ENCODE measurements at regions not wholly inside any gene's neighbourhood (a gene's known extent, or its start where the extent isn't known, plus 50 kb on each side); places are given as distances from the start of the nearest gene placed in this dataset.

DNA sequence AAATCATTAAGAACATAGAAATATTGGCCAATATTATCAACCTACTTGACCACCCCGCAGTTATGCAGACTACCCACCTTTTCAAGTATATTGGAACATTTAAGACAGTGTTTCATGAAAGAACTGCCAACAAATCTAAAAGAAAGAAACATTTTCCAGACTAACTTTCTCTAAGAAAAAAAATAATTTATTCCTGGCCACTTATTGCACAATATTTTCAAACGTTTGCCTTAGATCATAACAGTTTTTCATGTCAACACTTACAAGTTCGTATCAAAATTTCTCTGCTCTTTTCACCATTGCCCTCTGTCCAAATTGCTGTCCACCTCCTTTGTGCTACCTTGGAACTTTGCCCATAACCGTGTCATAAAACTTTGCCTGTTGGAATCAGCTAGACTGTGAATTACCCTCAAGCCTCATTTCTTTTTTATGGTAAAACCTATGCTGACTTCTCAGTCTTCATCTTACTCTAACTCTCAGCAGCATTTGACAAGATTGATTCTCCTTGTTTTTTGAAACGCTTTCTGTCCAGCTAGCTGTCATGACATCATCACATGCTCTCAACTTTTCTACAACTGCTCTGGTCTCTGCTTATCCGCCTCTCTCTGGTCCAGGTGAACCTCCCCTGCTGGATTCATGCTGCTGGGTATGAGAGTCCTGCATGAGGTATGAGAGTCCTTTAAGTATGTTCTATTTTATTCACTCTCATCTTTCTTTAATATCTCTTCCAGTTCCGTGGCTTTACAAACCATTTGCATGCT lies 92.8 kb upstream of the CHRM3 start:
- CTCF ChIA-PET: no interaction called here
- DNase-seq (no peak), ATAC-seq (ENCODE audit: low read depth) (no peak)
- TF ChIP-seq EZH2 (IDR thresholded peaks at IDR 0.05; ENCODE audit: borderline replicate concordance, insufficient read depth, low read depth, low read length, poor library complexity, severe bottlenecking): no peak
- TF ChIP-seq, protein P1, sequence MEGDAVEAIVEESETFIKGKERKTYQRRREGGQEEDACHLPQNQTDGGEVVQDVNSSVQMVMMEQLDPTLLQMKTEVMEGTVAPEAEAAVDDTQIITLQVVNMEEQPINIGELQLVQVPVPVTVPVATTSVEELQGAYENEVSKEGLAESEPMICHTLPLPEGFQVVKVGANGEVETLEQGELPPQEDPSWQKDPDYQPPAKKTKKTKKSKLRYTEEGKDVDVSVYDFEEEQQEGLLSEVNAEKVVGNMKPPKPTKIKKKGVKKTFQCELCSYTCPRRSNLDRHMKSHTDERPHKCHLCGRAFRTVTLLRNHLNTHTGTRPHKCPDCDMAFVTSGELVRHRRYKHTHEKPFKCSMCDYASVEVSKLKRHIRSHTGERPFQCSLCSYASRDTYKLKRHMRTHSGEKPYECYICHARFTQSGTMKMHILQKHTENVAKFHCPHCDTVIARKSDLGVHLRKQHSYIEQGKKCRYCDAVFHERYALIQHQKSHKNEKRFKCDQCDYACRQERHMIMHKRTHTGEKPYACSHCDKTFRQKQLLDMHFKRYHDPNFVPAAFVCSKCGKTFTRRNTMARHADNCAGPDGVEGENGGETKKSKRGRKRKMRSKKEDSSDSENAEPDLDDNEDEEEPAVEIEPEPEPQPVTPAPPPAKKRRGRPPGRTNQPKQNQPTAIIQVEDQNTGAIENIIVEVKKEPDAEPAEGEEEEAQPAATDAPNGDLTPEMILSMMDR (IDR thresholded peaks at IDR 0.05): no peak
- Histone ChIP-seq H3K9ac (ENCODE audit: low read length) (no peak overlapping the region), H4K20me1 (ENCODE audit: control insufficient read depth, insufficient read depth, low read length, poor library complexity, severe bottlenecking) (no peaks in the 10 kb centered on the region), H3K4me2 (replicated peaks; ENCODE audit: low read depth, low read length, poor library complexity, severe bottlenecking) (no peak overlapping the region), H3K4me1 (ENCODE audit: control insufficient read depth in 2 of 2, insufficient read depth in 2 of 2, low read length in 2 of 2) (no peaks in the 10 kb centered on the region), H3K9me3 (ENCODE audit: control extremely low read depth in 1 of 3, control insufficient read depth in 2 of 3, insufficient read depth in 1 of 3, low read length in 2 of 3) (no peaks in the 10 kb centered on the region), H3K36me3 (replicated peaks in 1 of 2; ENCODE audit: control extremely low read depth in 1 of 2, control insufficient read depth in 1 of 2, extremely low read depth in 1 of 2, insufficient read depth in 2 of 2, low read length in 1 of 2) (no peaks in the 10 kb centered on the region), H3K79me2 (ENCODE audit: control insufficient read depth, insufficient read depth, low read length) (no peaks in the 10 kb centered on the region), H3K27ac (ENCODE audit: low read length in 2 of 2) (no peak overlapping the region), H3K4me3 (ENCODE audit: control extremely low read depth in 1 of 5, extremely low read depth in 1 of 5, insufficient read depth in 1 of 5, low read depth in 2 of 5, low read length in 4 of 5) (no peak overlapping the region), H2AFZ (ENCODE audit: insufficient read depth, low read depth, low read length, poor library complexity, severe bottlenecking) (no peak overlapping the region), H3K27me3 (replicated peaks in 1 of 4; ENCODE audit: control extremely low read depth in 1 of 4, control insufficient read depth in 3 of 4, insufficient read depth in 4 of 4, low read length in 3 of 4) (no peaks in the 10 kb centered on the region)
- peaks cover 2% of the 10 kb centered on the region for H3K9me3 Mint-ChIP-seq (ENCODE audit: insufficient read depth)
- no peak overlapping the region for H3K4me3 Mint-ChIP-seq
- intact Hi-C loops (cut with micrococcal nuclease): no loop called here
- no peak overlapping the region for H3K27ac Mint-ChIP-seq
- H3K27me3 Mint-ChIP-seq: no peaks in the 10 kb centered on the region
- POLR2A ChIA-PET: no interaction called here
- no peaks in the 10 kb centered on the region for H3K4me1 Mint-ChIP-seq
- WGBS (ENCODE audit: insufficient coverage): 84% methylated on average over 4 of the region's 7 CpGs

DNA sequence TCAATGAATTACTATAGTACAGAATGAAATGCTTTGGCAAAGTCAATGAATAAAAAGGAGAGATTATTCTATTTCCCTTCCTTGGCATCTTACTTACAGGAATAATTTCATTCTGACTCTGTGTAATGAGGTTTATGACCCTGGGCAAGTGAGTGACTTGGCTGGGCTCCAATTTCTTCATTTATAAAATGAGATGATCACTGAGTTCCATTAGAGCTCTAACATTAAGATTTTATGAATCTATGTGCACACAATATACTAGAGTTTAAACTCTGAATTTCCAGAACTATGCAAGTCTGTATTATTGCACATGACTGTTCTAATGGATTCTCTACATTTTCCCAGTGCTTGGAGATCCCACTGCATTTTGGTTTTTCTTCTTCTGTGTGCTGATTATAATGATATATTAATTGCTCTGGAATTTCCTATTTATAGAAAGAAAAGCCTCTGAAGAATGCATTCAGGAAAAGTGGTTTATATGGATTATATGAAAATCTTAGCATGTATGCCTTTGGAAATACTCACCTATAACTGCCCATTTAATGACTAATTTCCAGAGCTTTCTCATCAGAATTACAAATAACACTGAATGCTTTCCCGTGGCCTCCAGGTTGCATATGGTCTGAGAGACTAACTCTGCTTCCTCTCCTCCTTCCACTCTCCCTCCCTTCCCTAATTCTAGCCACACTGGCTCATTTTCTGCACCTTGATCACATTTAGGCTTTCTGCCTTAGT lies 97.4 kb upstream of the CHRM3 start:
- no peak overlapping the region for H3K4me3 Mint-ChIP-seq
- no peak for ATAC-seq (ENCODE audit: low read depth)
- no peak overlapping the region for H3K27ac Mint-ChIP-seq
- CTCF ChIA-PET: no interaction called here
- Histone ChIP-seq H2AFZ (ENCODE audit: insufficient read depth, low read depth, low read length, poor library complexity, severe bottlenecking) (no peak overlapping the region), H3K27ac (ENCODE audit: low read length in 2 of 2) (no peak overlapping the region), H3K9me3 (ENCODE audit: control extremely low read depth in 1 of 3, control insufficient read depth in 2 of 3, insufficient read depth in 1 of 3, low read length in 2 of 3) (no peaks in the 10 kb centered on the region), H4K20me1 (ENCODE audit: control insufficient read depth, insufficient read depth, low read length, poor library complexity, severe bottlenecking) (no peaks in the 10 kb centered on the region), H3K79me2 (ENCODE audit: control insufficient read depth, insufficient read depth, low read length) (no peaks in the 10 kb centered on the region), H3K4me3 (ENCODE audit: control extremely low read depth in 1 of 5, extremely low read depth in 1 of 5, insufficient read depth in 1 of 5, low read depth in 2 of 5, low read length in 4 of 5) (no peak overlapping the region), H3K27me3 (replicated peaks in 1 of 4; ENCODE audit: control extremely low read depth in 1 of 4, control insufficient read depth in 3 of 4, insufficient read depth in 4 of 4, low read length in 3 of 4) (no peaks in the 10 kb centered on the region), H3K4me1 (ENCODE audit: control insufficient read depth in 2 of 2, insufficient read depth in 2 of 2, low read length in 2 of 2) (no peaks in the 10 kb centered on the region), H3K4me2 (replicated peaks; ENCODE audit: low read depth, low read length, poor library complexity, severe bottlenecking) (no peak overlapping the region), H3K36me3 (replicated peaks in 1 of 2; ENCODE audit: control extremely low read depth in 1 of 2, control insufficient read depth in 1 of 2, extremely low read depth in 1 of 2, insufficient read depth in 2 of 2, low read length in 1 of 2) (no peaks in the 10 kb centered on the region), H3K9ac (ENCODE audit: low read length) (no peak overlapping the region)
- WGBS (ENCODE audit: insufficient coverage): 59% methylated on average over 1 of the region's 1 CpG
- H3K4me1 Mint-ChIP-seq: no peaks in the 10 kb centered on the region
- intact Hi-C loops (cut with micrococcal nuclease): no loop called here
- DNase-seq: no peak
- no peaks in the 10 kb centered on the region for H3K27me3 Mint-ChIP-seq
- peaks cover 3% of the 10 kb centered on the region for H3K9me3 Mint-ChIP-seq (ENCODE audit: insufficient read depth)
- TF ChIP-seq, protein P1 (IDR thresholded peaks at IDR 0.05): no peak
- no peak for TF ChIP-seq EZH2 (IDR thresholded peaks at IDR 0.05; ENCODE audit: borderline replicate concordance, insufficient read depth, low read depth, low read length, poor library complexity, severe bottlenecking)
- POLR2A ChIA-PET: no interaction called here

Measured in B cell (primary cell).